ENCODE measurements at regions not wholly inside any gene's neighbourhood (a gene's known extent, or its start where the extent isn't known, plus 50 kb on each side); places are given as distances from the start of the nearest gene placed in this dataset.

GRCh38 chr3:140760324-140761075, 82.6 kb downstream of the TRIM42 start:
- no peak for TF ChIP-seq CTCF (IDR thresholded peaks at IDR 0.05)

GRCh38 chr3:140761076-140761639, 83.3 kb downstream of the TRIM42 start:
- DNase-seq, result no peak
- Mint-ChIP-seq H3K9me3 (no peaks in the 10 kb centered on the region), H3K36me3 (ENCODE audit: low read depth) (no peaks in the 10 kb centered on the region), H3K4me3 (no peak overlapping the region), H3K27me3 (ENCODE audit: low read depth, poor library complexity) (peaks cover 3% of the 10 kb centered on the region), H3K4me1 (peaks cover 24% of the 10 kb centered on the region), H3K27ac (no peak overlapping the region)
- no peak for TF ChIP-seq CTCF (IDR thresholded peaks at IDR 0.05)

More at GRCh38 chr3:140760324-140761075, 82.6 kb downstream of the TRIM42 start:
- H3K27ac Mint-ChIP-seq, result peak overlapping the region; percentile 25
- no peak for DNase-seq
- H3K27me3 Mint-ChIP-seq (ENCODE audit: low read depth, poor library complexity), result peaks cover 3% of the 10 kb centered on the region
- peak overlapping the region; percentile 12 for H3K4me3 Mint-ChIP-seq
- peaks cover 24% of the 10 kb centered on the region for H3K4me1 Mint-ChIP-seq
- no peaks in the 10 kb centered on the region for H3K9me3 Mint-ChIP-seq
- H3K36me3 Mint-ChIP-seq (ENCODE audit: low read depth), result no peaks in the 10 kb centered on the region

- no peaks in the 10 kb centered on the region for H3K9me3 Mint-ChIP-seq
- no peak for DNase-seq
- H3K4me3 Mint-ChIP-seq, result no peak overlapping the region
- no peak for TF ChIP-seq CTCF (IDR thresholded peaks at IDR 0.05)
- H3K4me1 Mint-ChIP-seq, result peaks cover 24% of the 10 kb centered on the region
- H3K36me3 Mint-ChIP-seq (ENCODE audit: low read depth), result no peaks in the 10 kb centered on the region
- peaks cover 3% of the 10 kb centered on the region for H3K27me3 Mint-ChIP-seq (ENCODE audit: low read depth, poor library complexity)
- H3K27ac Mint-ChIP-seq, result no peak overlapping the region
These were observed 84.9 kb downstream of the TRIM42 start for GRCh38 chr3:140762746-140763145.

- Mint-ChIP-seq H3K4me3 (no peak overlapping the region), H3K27me3 (ENCODE audit: low read depth, poor library complexity) (peaks cover 3% of the 10 kb centered on the region)
- TF ChIP-seq CTCF (IDR thresholded peaks at IDR 0.05), result no peak
These were observed 85.7 kb downstream of the TRIM42 start for GRCh38 chr3:140763532-140763931.

GRCh38 chr3:140765246-140765645, 87.4 kb downstream of the TRIM42 start:
- Mint-ChIP-seq H3K4me1 (peaks cover 20% of the 10 kb centered on the region), H3K27ac (no peak overlapping the region), H3K27me3 (ENCODE audit: low read depth, poor library complexity) (peaks cover 3% of the 10 kb centered on the region), H3K36me3 (ENCODE audit: low read depth) (no peaks in the 10 kb centered on the region), H3K4me3 (no peak overlapping the region), H3K9me3 (no peaks in the 10 kb centered on the region)
- DNase-seq, result no peak
- no peak for TF ChIP-seq CTCF (IDR thresholded peaks at IDR 0.05)

More at GRCh38 chr3:140763532-140763931, 85.7 kb downstream of the TRIM42 start:
- Mint-ChIP-seq H3K36me3 (ENCODE audit: low read depth) (no peaks in the 10 kb centered on the region), H3K4me1 (peaks cover 24% of the 10 kb centered on the region), H3K27ac (no peak overlapping the region), H3K9me3 (no peaks in the 10 kb centered on the region)
- DNase-seq, result no peak

GRCh38 chr3:140766465-140766864, 88.6 kb downstream of the TRIM42 start:
- peaks cover 10% of the 10 kb centered on the region for H3K27me3 Mint-ChIP-seq (ENCODE audit: low read depth, poor library complexity)
- no peak for DNase-seq
- no peak overlapping the region for H3K4me3 Mint-ChIP-seq
- no peaks in the 10 kb centered on the region for H3K36me3 Mint-ChIP-seq (ENCODE audit: low read depth)
- peaks cover 8% of the 10 kb centered on the region for H3K4me1 Mint-ChIP-seq
- no peak for TF ChIP-seq CTCF (IDR thresholded peaks at IDR 0.05)
- H3K9me3 Mint-ChIP-seq, result no peaks in the 10 kb centered on the region
- no peak overlapping the region for H3K27ac Mint-ChIP-seq
